ENCODE measurements at regions not wholly inside any gene's neighbourhood (a gene's known extent, or its start where the extent isn't known, plus 50 kb on each side); places are given as distances from the start of the nearest gene placed in this dataset.

- ATAC-seq (no peak), DNase-seq (no peak)
- intact Hi-C loops (cut with DNase I), result no loop called here
- Histone ChIP-seq H3K9me3 (ENCODE audit: control insufficient read depth, low read length) (no peaks in the 10 kb centered on the region), H3K27ac (ENCODE audit: low read length) (no peak overlapping the region), H3K27me3 (ENCODE audit: control insufficient read depth, insufficient read depth) (no peaks in the 10 kb centered on the region), H3K4me3 (ENCODE audit: low read length) (no peak overlapping the region), H3K4me1 (ENCODE audit: control insufficient read depth, insufficient read depth, low read length) (no peaks in the 10 kb centered on the region)
- WGBS, result 82% methylated on average over 23 of the region's 23 CpGs
These were observed 349.3 kb downstream of the ZNF516 start for GRCh38 chr18:76145521-76146376.

GRCh38 chr18:76144844-76145243, 350.2 kb downstream of the ZNF516 start:
- 80% methylated on average over 18 of the region's 18 CpGs for WGBS
- DNase-seq, result no peak
- no peak overlapping the region for H3K27ac ChIP-seq (ENCODE audit: low read length)
- no peak for ATAC-seq
- H3K27me3 ChIP-seq (ENCODE audit: control insufficient read depth, insufficient read depth), result no peaks in the 10 kb centered on the region
- no peak overlapping the region for H3K4me3 ChIP-seq (ENCODE audit: low read length)
- H3K4me1 ChIP-seq (ENCODE audit: control insufficient read depth, insufficient read depth, low read length), result no peaks in the 10 kb centered on the region
- no peaks in the 10 kb centered on the region for H3K9me3 ChIP-seq (ENCODE audit: control insufficient read depth, low read length)
- intact Hi-C loops (cut with DNase I), result no loop called here

GRCh38 chr18:76142611-76143010, 352.4 kb downstream of the ZNF516 start:
- H3K27me3 ChIP-seq (ENCODE audit: control insufficient read depth, insufficient read depth), result no peaks in the 10 kb centered on the region
- H3K4me1 ChIP-seq (ENCODE audit: control insufficient read depth, insufficient read depth, low read length), result no peaks in the 10 kb centered on the region
- H3K4me3 ChIP-seq (ENCODE audit: low read length), result no peak overlapping the region
- intact Hi-C loops (cut with DNase I), result no loop called here
- H3K9me3 ChIP-seq (ENCODE audit: control insufficient read depth, low read length), result no peaks in the 10 kb centered on the region
- ATAC-seq (no peak), DNase-seq (no peak)
- H3K27ac ChIP-seq (ENCODE audit: low read length), result no peak overlapping the region
- WGBS, result 52% methylated on average over 2 of the region's 2 CpGs

- Histone ChIP-seq H3K27ac (ENCODE audit: low read length) (no peak overlapping the region), H3K4me3 (ENCODE audit: low read length) (no peak overlapping the region), H3K27me3 (ENCODE audit: control insufficient read depth, insufficient read depth) (no peaks in the 10 kb centered on the region), H3K9me3 (ENCODE audit: control insufficient read depth, low read length) (no peaks in the 10 kb centered on the region), H3K4me1 (ENCODE audit: control insufficient read depth, insufficient read depth, low read length) (no peaks in the 10 kb centered on the region)
- WGBS, result 91% methylated on average over 1 of the region's 1 CpG
- no peak for ATAC-seq
- intact Hi-C loops (cut with DNase I), result no loop called here
- DNase-seq, result no peak
These were observed 355.2 kb downstream of the ZNF516 start for GRCh38 chr18:76139844-76140243.

GRCh38 chr18:76137216-76137615, 357.8 kb downstream of the ZNF516 start:
- Histone ChIP-seq H3K9me3 (ENCODE audit: control insufficient read depth, low read length) (no peaks in the 10 kb centered on the region), H3K4me3 (ENCODE audit: low read length) (no peak overlapping the region)
- 71% methylated on average over 6 of the region's 6 CpGs for WGBS

GRCh38 chr18:76136701-76137100, 358.3 kb downstream of the ZNF516 start:
- ATAC-seq (no peak), DNase-seq (no peak)
- intact Hi-C loops (cut with DNase I), result no loop called here
- Histone ChIP-seq H3K4me1 (ENCODE audit: control insufficient read depth, insufficient read depth, low read length) (no peaks in the 10 kb centered on the region), H3K9me3 (ENCODE audit: control insufficient read depth, low read length) (no peaks in the 10 kb centered on the region), H3K27me3 (ENCODE audit: control insufficient read depth, insufficient read depth) (no peaks in the 10 kb centered on the region), H3K27ac (ENCODE audit: low read length) (no peak overlapping the region), H3K4me3 (ENCODE audit: low read length) (no peak overlapping the region)
- WGBS, result 82% methylated on average over 10 of the region's 10 CpGs

More at GRCh38 chr18:76137216-76137615, 357.8 kb downstream of the ZNF516 start:
- Histone ChIP-seq H3K4me1 (ENCODE audit: control insufficient read depth, insufficient read depth, low read length) (no peaks in the 10 kb centered on the region), H3K27me3 (ENCODE audit: control insufficient read depth, insufficient read depth) (no peaks in the 10 kb centered on the region), H3K27ac (ENCODE audit: low read length) (no peak overlapping the region)
- ATAC-seq (no peak), DNase-seq (no peak)
- intact Hi-C loops (cut with DNase I), result no loop called here

- intact Hi-C loops (cut with DNase I), result no loop called here
- no peaks in the 10 kb centered on the region for H3K4me1 ChIP-seq (ENCODE audit: control insufficient read depth, insufficient read depth, low read length)
- H3K9me3 ChIP-seq (ENCODE audit: control insufficient read depth, low read length), result no peaks in the 10 kb centered on the region
- no peak overlapping the region for H3K4me3 ChIP-seq (ENCODE audit: low read length)
- no peak overlapping the region for H3K27ac ChIP-seq (ENCODE audit: low read length)
- H3K27me3 ChIP-seq (ENCODE audit: control insufficient read depth, insufficient read depth), result no peaks in the 10 kb centered on the region
- WGBS, result 47% methylated on average over 1 of the region's 1 CpG
- ATAC-seq (no peak), DNase-seq (no peak)
These were observed 360.4 kb downstream of the ZNF516 start for GRCh38 chr18:76134628-76135027.

GRCh38 chr18:76133873-76134272, 361.2 kb downstream of the ZNF516 start:
- Histone ChIP-seq H3K9me3 (ENCODE audit: control insufficient read depth, low read length) (no peaks in the 10 kb centered on the region), H3K4me3 (ENCODE audit: low read length) (no peak overlapping the region), H3K27me3 (ENCODE audit: control insufficient read depth, insufficient read depth) (no peaks in the 10 kb centered on the region), H3K4me1 (ENCODE audit: control insufficient read depth, insufficient read depth, low read length) (no peaks in the 10 kb centered on the region), H3K27ac (ENCODE audit: low read length) (no peak overlapping the region)
- intact Hi-C loops (cut with DNase I), result no loop called here
- no peak for ATAC-seq
- no peak for DNase-seq
- 65% methylated on average over 1 of the region's 1 CpG for WGBS

GRCh38 chr18:76131738-76132137, 363.3 kb downstream of the ZNF516 start:
- H3K9me3 ChIP-seq (ENCODE audit: control insufficient read depth, low read length), result no peaks in the 10 kb centered on the region
- H3K27ac ChIP-seq (ENCODE audit: low read length), result no peak overlapping the region
- intact Hi-C loops (cut with DNase I), result no loop called here
- H3K4me3 ChIP-seq (ENCODE audit: low read length), result no peak overlapping the region
- no peaks in the 10 kb centered on the region for H3K4me1 ChIP-seq (ENCODE audit: control insufficient read depth, insufficient read depth, low read length)
- H3K27me3 ChIP-seq (ENCODE audit: control insufficient read depth, insufficient read depth), result no peaks in the 10 kb centered on the region
- WGBS, result 91% methylated on average over 1 of the region's 1 CpG
- no peak for DNase-seq
- no peak for ATAC-seq

GRCh38 chr18:76130845-76131244, 364.2 kb downstream of the ZNF516 start:
- intact Hi-C loops (cut with DNase I), result no loop called here
- Histone ChIP-seq H3K4me3 (ENCODE audit: low read length) (no peak overlapping the region), H3K9me3 (ENCODE audit: control insufficient read depth, low read length) (no peaks in the 10 kb centered on the region), H3K27me3 (ENCODE audit: control insufficient read depth, insufficient read depth) (no peaks in the 10 kb centered on the region), H3K27ac (ENCODE audit: low read length) (no peak overlapping the region), H3K4me1 (ENCODE audit: control insufficient read depth, insufficient read depth, low read length) (no peaks in the 10 kb centered on the region)
- DNase-seq, result peak in 2 of 3 donors; percentile 20 to 75
- 79% methylated on average over 13 of the region's 13 CpGs for WGBS
- peak in 1 of 2 donors; percentile 57 for ATAC-seq

- Histone ChIP-seq H3K27ac (ENCODE audit: low read length) (no peak overlapping the region), H3K4me1 (ENCODE audit: control insufficient read depth, insufficient read depth, low read length) (no peaks in the 10 kb centered on the region), H3K4me3 (ENCODE audit: low read length) (no peak overlapping the region), H3K9me3 (ENCODE audit: control insufficient read depth, low read length) (no peaks in the 10 kb centered on the region), H3K27me3 (ENCODE audit: control insufficient read depth, insufficient read depth) (no peaks in the 10 kb centered on the region)
- WGBS, result 55% methylated on average over 6 of the region's 6 CpGs
- ATAC-seq (peak; percentile 52 to 85), DNase-seq (peak in 1 of 3 donors; percentile 50)
- intact Hi-C loops (cut with DNase I), result loop anchor here in 1 of 4 donors (10.0 kb wide), 1 partner anchor 242 kb away; no protein-coding TSS in a partner anchor
These were observed 368.7 kb downstream of the ZNF516 start for GRCh38 chr18:76126327-76126726.

Measured in right cardiac atrium (tissue), 5 donors.